ENCODE measurements at regions not wholly inside any gene's neighbourhood (a gene's known extent, or its start where the extent isn't known, plus 50 kb on each side); places are given as distances from the start of the nearest gene placed in this dataset.

DNA sequence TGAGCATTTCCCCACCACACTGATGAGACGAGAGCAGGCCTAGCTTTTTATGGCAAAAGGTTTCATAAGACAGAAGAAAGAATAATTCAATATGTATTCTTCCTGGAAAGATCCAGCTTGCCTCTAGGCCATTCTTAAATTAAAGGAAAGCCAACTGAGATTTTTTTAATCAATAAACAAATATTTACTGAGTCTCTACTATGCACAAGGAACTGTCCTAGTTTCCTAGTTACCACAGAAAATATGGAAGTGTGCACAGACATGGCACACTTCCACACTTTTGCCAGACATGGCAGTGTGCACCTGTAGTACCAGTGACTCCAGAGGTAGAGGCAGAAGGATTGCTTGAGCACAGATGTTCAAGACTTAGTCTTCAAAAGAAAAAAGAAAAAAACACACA is 281.0 kb downstream of the CETN3 start:
- TF ChIP-seq, protein P1, sequence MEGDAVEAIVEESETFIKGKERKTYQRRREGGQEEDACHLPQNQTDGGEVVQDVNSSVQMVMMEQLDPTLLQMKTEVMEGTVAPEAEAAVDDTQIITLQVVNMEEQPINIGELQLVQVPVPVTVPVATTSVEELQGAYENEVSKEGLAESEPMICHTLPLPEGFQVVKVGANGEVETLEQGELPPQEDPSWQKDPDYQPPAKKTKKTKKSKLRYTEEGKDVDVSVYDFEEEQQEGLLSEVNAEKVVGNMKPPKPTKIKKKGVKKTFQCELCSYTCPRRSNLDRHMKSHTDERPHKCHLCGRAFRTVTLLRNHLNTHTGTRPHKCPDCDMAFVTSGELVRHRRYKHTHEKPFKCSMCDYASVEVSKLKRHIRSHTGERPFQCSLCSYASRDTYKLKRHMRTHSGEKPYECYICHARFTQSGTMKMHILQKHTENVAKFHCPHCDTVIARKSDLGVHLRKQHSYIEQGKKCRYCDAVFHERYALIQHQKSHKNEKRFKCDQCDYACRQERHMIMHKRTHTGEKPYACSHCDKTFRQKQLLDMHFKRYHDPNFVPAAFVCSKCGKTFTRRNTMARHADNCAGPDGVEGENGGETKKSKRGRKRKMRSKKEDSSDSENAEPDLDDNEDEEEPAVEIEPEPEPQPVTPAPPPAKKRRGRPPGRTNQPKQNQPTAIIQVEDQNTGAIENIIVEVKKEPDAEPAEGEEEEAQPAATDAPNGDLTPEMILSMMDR (IDR thresholded peaks at IDR 0.05), result no peak
- no peak for TF ChIP-seq POLR2A (IDR thresholded peaks at IDR 0.05)
